Esophagus muscularis mucosa (tissue), 3 donors: ENCODE measurements at regions not wholly inside any gene's neighbourhood (a gene's known extent, or its start where the extent isn't known, plus 50 kb on each side); places are given as distances from the start of the nearest gene placed in this dataset.

Experiments
- POLR2A ChIP-seq: fragments of 450-650 bp; IDR thresholded peaks from one replicate; pipeline ENCODE4 v1.6.1; 2017; ENCODE audit warnings: antibody characterized with exemption, moderate library complexity, mild to moderate bottlenecking, low read depth
- TF ChIP-seq, protein P1 (sequence below), 3 experiments: fragments of 200-600 bp in 2 of 3; fragments of 450-650 bp in 1 of 3; sonication (generic) in 2 of 3; IDR thresholded peaks; one replicate each; pipeline ENCODE4 v1.5.1; 2017 to 2019; ENCODE audit warnings: antibody characterized with exemption in 3 of 3, mild to moderate bottlenecking in 2 of 3, moderate library complexity in 1 of 3

DNA sequence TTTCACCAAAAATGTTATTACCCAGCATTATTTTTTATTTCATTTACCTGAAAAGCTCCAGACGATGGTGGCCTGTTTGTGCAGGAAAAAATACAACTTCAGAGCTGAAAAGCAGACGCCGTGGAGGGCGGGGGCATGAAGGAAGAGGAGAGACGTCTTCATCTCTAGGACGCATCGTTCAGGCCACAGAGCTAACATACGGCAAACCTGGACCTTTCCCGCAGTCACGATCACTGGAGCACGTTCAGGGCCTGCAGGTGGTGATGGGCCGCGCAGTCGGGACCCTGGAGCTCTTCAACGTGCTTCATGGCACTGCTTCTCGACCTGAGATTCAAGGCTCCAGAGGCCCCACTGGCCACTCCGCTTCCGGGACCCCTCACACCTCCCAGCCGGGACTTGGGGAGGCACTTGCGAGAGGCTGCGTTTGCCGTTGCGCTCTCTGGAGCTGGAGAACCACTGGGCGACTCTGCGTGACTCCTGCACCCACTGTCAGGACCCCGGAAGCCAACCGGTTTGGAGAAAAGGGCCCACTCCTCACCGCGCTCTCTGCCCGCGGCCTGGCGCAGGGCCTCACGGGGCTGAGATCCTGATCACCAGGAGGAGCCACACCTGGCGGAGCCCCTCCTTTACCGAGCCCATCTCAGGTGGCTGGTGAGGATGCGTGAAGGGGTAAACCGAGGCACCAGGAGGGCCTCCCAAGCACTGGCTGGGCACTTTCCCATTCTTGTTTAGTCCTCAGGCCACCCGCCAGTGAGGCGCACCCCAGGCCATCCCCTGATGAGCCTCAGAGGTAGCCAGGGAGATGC is 164.4 kb upstream of the AFDN start:
- TF ChIP-seq, protein P1, sequence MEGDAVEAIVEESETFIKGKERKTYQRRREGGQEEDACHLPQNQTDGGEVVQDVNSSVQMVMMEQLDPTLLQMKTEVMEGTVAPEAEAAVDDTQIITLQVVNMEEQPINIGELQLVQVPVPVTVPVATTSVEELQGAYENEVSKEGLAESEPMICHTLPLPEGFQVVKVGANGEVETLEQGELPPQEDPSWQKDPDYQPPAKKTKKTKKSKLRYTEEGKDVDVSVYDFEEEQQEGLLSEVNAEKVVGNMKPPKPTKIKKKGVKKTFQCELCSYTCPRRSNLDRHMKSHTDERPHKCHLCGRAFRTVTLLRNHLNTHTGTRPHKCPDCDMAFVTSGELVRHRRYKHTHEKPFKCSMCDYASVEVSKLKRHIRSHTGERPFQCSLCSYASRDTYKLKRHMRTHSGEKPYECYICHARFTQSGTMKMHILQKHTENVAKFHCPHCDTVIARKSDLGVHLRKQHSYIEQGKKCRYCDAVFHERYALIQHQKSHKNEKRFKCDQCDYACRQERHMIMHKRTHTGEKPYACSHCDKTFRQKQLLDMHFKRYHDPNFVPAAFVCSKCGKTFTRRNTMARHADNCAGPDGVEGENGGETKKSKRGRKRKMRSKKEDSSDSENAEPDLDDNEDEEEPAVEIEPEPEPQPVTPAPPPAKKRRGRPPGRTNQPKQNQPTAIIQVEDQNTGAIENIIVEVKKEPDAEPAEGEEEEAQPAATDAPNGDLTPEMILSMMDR (IDR thresholded peaks at IDR 0.05): no peak
- TF ChIP-seq POLR2A: no peak
